A204.1 (cell line): ENCODE measurements at regions not wholly inside any gene's neighbourhood (a gene's known extent, or its start where the extent isn't known, plus 50 kb on each side); places are given as distances from the start of the nearest gene placed in this dataset.
A peak's percentile ranks its signal among the peaks of the same experiment; 100 is the strongest.

ENCODE experiments used
- FAIRE-seq: peaks from 2 replicates; lab custom pipeline; 2012; peaks lifted over from hg19 to GRCh38; lab: Jason Lieb, UNC

DNA sequence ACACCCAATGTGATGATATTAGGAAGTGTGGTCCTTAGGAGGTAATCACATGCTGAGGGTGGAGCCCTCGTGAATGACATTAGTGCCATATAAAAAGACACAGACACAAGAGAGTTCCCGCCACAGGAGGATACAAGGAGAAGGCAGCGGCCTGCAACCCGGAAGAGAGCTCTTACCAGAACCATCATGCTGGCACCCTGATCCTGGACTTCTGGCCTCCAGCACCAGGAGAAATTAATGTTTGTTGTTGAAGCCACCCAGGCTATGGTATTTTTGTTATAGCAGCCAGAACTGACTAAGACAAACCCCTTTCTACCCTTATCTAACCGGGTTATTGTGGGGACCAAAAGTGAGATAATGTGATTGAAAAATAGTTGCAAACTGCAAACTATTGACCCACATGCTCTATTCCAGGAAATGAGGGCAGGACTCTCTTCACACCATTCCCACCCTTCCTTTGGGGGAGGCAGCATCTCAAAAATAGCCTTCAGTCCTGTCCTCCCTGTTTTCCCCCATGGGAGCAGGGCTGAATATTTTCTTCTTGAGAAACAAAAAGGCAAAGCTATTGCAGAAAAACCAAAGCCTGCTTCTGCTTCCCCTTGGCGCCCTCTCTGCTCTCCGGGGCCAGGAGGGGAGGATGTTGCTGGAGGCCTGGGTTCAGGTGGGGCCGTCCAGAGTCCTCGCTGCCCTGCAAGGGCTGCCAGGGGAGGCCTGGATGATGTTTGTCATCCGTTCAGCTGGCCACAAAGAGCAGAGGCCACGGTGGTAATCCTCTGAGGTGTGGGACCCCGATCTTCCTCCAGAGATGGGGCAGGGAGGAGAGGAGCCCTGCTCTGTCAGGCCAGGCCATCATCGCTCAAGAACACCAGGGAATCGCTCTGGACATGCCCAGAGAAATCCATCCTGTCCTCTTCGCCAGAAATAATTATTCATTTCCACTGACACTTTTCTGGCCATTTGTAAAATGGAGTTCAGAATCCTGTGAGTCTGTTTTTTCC lies 73.8 kb upstream of the HAAO start:
- FAIRE-seq = no peak

DNA sequence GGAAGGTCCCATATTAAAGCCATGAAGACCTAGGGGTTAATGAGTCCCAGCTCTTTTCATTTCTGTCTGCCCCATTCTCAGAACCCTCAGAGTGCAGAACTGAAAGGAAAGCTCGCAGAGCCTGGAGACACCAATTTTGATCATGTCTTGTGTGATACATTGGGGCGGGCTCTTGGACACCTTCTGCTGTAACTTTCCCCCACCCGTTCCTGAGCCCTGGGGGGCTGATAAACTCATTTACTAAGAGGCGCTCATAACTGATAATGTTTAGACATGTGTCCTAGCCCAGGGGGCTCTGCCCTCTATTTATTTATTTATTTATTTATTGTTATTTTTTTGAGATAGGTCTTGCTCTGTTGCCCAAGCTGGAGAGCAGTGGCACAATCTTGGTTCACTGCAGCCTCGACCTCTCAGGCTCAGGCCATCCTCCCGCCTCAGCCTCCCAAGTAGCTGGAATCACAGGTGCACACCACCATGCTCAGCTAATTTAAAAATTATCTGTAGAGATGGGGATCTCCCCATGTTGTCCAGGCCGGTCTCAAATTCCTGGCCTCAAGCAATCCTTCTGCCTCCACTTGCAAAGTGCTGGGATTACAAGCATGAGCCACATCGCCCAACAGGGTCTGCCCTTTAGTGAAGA lies 72.4 kb upstream of the HAAO start:
- FAIRE-seq = no peak

DNA sequence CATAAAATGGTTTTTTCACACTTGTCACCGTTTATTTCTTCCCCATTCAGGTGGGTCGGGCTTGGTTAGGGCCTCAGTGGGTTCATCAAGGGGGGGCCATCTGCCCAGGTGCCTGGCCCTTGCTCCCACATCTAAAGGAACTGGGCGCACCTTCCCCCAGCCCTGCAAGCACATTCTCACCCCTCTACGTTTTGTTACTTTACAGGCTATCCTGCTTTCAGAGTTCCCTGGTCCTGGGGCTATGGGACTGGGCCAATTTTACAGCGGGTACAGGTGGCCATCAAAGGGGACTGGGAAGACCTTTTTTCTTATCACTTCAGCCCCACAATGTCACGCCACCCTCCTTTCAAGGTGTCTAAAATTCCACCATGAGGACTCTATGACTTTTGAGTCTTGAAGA lies 71.8 kb upstream of the HAAO start:
- FAIRE-seq = no peak

DNA sequence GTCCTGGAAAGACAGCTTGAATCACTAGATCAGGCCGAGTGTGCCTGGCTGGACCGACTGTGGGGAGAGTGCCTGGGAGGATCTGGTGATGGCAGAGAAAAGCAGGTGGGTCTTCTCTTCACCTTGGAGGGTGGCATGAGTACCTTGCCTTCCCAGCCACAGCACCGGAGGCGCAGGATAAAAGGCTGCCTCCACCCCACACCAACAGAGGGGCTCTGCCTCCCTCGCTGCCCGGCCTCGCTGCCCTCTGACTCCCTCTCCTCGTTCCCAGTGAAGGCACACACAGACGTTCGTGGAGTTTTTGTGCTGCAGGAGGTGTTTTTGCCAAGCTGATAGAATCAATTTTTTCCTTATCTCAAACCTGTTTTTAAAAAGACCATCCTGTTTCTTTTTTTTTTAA lies 71.4 kb upstream of the HAAO start:
- no peak for FAIRE-seq

DNA sequence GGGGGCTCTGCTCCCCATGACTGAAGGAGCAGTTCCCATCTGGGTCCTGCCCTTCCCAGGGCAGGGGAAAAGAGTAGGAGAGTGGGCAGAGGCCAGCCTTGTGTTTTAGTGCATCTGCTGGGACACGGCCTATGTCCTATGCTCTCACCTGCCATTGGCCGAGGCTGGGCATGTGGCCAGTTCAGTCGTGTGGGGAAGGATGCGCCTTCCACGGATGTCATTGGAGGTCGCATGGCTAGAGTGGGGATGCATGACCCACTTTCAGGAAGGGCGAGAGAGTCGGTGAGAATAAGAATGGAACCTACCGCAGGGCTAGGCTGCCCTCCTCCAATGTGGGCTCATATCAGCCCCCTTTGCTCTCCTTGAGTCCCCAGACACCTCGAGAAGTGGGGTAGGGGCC lies 70.9 kb upstream of the HAAO start:
- FAIRE-seq = no peak

DNA sequence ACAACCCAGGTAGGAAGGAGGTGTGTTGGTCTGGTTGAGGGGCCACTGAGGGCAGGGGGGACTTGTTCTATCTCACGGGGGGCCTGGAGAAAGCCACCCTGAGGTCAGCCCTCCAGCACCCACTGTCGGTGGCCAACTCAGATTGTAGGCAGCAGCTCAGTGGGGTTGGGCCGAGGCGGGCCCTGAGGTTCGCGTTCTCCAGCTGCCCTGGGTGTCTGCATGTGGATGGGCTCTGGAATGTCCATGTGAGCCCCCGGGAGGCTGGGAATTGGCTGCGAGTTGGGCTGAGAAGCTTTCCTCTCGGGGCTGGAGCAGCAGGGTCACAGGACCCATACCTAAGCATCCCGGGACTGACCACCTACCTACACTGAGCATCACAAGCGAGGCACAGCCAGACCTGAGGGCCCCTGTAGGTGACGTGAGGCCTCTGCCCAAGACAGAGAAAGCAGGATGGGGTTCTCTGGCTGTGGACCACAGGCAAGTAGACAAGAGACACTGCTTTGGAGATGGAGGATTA lies 70.3 kb upstream of the HAAO start:
- FAIRE-seq = no peak

DNA sequence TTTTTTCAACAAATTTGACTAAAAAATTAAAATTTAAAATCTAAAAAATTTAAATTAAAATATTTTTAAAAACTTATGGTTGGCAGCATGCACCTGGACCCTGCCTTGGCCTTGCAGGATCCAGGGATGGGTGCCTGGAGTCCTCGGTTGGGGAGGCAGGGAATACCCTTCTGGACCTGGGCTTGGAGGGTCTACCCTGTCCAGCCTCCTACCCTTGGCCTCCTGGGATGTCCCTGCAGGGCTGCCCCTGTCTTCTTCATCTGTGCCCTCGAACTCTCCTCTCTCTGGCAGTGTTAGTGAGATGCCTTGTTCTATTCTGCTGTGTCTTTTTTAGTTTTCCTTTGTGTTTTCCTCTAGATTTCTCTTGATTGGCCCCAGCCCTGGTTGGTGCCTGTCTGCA lies 68.9 kb upstream of the HAAO start:
- no peak for FAIRE-seq

DNA sequence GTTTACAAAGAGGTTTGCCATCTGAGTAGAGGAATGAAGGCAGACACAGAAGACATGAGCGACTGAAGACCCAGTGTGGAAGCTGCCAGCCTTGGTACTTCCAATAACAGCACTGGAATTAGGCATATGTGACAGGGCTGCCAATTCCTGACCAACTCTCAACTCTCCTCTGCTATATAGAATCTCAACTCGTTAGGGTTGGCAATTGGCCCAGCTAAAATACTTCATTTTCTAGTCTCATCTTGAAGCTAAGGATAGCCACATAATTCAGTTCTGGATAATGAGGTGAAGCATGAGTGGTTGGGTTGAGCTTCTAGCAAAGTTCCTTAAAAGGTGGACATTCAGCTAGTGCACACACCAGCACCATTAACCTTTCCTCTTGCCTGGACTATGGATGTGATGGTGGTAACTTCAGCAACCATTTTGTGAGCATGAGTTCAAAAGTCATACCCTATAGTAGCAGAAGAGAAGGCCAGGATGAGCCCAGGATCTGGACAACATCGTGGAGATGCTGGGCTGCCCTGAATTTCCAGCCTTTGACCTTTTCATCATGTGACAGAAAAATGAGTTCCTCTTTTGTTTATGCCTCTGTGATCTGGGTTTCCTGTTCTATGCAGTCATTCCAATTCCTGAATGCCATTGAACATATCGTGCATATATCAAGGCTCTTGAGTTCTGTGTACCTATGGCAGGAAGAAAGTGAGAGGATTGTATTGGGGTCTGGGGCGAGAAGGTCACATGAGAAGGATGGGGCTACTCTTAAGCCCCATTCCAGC lies 68.1 kb upstream of the HAAO start:
- no peak for FAIRE-seq

DNA sequence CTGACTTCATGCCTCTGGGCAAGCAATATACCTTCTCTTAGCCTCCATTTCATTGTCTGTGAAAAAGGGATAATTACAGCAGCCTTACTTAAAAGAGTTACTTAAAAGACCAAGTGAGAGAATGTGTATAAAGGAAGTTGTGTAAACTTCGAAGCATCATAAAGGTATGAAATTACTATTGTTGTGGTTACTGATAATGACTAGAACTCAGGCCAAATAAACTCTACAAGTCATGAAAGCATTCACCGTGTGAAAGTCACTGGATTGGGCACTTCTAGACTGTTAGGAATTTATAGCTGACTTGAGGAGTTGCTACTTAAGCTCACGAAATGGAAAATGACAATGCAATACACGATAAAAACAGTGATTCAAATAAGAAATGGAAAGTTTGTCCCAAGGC lies 67.4 kb upstream of the HAAO start:
- FAIRE-seq = no peak

DNA sequence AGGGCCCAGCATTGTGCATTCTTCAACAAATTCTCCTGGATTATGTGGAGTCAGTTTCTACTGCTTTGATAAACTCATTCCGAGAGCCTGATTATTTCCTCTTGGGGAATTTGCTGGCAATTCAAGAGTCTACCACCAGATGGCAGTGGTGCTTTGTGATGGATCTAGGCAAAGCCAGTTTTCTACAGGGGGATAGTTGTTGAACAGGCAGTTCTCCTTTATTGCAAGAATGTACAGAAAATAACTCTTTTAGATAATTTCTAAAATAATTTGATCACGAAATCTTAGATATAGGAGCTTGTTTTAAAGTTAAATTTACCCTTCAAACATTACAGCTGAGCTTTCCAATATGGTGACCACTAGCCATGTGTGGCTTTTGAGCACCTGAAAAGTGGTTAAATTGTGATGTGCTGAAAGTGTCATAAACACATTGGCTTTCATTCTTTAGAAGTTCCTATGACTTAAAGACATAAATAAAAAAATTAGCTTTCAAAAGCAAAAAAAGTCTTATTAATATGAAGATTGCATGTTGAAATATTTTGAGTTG lies 66.7 kb upstream of the HAAO start:
- FAIRE-seq = peak; percentile 6

DNA sequence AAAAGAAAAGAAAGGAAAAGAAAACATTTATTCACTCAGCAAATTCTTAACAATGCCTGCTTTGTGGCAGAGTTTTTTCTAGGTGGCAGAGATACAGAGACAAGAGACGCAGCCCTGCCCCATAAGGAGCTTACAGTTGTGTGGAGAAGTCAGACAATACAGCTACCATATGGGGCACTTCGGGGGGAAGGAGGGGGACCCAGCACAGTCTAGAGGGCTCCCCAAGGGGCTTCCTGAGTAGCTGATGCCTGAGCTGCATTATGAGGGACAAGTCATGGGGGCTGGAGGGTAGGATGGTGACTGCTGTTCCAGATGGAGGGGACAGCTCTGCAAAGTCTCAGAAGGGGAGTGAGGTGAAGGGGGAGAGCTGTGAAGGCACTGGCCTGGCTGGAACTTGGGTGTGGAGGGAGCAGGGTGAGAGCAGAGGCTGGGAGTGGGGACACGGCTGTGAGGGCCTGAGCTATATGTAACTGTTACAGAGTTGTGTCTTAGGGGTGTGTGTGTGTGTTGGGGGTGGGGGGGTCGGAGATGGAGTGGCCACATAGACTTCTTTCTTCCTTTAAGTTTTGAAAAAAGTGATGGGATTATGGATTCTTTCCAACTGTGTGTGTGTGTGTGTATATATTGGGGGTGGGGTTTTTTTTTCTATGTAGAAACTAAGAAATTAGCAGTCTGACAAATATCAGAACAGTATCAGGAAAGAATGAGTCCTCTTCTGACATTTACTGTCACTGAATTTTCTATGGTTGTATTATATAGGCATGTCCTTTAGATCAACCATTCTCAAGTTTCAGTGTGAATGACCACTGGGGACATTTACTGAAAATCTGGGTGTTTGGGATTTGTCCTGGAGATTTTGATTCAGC lies 66.0 kb upstream of the HAAO start:
- no peak for FAIRE-seq

DNA sequence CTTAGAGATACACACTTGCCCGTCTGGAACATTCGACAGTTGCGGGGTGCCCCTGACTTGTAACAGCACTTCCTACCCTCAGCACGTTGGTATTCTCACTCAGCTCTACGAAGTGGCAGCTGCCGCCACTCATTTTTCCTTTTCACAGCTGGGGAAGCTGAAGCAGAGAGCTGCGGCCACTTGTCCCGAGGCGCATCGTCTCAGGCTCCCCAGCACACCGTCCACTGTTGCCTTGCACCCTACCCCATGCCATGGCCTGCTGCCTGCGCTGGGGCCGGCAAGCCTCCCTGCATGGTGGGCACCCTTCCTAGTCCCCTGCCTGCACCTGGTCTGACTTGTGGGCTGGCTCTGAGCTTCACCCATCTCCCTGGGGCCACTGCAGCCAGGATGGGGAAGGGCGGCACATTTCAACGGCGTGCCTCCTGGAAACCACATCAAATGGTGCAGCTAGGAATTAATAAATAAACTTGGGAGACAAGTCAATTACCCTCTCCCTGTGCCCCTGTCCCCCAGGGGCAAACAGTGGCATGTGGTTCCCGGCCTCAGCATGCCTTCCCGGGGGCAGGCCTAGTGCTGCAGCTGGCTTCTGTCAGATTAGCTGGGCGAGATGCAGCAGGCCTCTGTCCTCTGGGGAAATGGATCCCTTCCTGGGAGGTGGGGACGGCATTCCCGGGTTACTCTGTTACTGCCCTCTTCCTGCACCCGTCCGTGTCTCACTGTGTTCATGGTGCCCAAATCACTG lies 64.7 kb upstream of the HAAO start:
- FAIRE-seq = no peak

DNA sequence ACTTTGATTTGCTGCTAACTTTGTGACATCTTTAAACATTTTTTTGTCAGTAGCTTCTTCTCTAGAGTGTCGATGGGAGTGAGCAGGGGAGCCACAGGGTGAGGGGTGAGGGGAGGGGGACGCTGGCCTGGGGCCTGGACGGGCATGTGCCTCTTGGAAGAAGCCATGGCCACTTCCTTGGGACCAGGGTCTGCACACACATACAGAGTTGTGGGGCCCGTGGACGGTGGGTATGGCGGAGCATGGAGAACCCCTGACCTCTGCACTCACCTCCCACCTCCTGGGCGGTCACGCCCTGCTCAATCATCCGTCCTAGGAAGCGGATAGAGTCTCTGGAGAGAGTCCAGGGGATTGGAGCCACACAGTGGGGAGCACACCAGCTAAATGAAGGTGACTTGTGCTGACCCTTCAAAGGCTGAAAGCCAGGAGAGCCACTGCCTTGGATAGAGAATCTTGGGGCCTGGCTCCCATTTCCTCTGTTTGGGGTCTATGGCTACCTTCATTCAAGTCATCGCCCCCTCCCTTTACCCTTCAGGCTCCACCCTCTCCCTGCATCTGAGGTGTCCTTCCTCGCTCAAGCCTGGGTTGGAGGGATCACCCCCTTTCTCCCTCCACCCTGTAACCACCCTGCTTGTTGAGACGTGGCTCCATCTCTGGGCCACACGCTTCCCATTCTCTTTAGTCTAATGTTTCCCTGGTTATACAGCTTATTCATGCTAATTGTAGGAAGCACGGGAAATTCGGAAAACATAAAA lies 63.9 kb upstream of the HAAO start:
- FAIRE-seq = no peak

DNA sequence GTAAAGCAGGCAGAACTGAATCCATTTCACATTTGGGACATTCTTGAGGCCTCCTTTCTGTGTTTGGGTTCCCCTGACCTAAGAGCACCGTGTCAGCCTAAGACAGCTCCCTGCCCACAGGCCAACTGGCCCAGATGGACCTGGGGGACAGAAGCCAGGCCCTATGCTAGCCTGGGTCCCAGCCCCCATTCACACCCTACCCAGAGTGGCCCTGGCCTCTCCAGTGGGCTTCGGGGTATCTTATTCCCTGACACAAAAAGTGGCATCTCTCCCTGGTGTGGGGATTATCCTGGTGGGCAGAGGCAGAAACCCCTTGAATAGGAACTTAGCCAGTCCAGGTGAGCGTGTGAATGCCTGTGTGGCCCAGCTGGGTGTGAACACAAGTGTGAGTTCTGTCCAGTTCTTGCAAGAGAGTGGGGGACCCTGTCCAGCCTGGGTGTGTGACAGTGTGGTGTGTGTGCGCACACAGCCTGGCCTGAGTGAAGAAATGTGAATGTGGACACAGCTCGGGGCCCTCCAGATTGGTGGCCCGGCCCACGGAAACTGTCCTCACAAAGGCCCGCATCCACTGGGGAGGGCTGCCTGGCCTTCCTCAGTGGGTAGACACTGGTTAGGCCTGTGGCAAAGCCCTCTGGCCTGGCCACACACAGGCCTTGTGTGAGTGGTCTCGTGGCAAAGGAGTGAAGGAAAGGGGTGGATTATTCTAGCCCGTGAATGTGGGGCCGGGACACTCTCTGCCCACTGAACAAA lies 63.0 kb upstream of the HAAO start:
- FAIRE-seq = no peak

DNA sequence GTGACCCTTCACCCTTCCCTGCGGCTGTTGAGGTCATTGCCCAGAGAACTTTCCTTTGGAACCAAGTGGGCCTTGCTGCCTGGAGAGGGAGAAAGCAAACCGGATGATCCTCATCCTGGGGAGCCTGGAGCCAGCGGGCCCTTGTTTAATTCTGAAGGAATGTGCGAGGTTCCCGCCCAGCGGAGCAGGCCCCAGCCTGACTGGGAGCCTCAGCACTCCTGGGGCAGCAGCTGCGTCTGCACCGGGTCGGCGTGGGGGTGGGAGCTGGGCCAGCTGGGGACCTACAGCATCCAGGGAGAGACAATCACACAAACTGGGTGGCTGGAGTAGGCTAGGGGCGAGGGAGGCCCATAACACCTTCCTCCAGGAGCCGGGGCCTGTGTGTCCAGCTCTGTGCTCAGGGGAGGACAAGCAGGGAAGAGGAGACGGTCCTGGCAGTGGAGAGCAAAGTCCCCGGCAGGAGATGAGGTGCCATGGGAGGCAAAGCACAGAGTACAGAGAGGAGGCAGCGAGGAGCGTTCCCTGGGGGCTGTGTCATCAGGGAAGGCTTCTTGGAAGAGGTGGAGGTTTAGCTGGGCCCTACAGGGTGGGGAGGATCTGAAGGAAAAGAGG lies 61.9 kb upstream of the HAAO start:
- no peak for FAIRE-seq

DNA sequence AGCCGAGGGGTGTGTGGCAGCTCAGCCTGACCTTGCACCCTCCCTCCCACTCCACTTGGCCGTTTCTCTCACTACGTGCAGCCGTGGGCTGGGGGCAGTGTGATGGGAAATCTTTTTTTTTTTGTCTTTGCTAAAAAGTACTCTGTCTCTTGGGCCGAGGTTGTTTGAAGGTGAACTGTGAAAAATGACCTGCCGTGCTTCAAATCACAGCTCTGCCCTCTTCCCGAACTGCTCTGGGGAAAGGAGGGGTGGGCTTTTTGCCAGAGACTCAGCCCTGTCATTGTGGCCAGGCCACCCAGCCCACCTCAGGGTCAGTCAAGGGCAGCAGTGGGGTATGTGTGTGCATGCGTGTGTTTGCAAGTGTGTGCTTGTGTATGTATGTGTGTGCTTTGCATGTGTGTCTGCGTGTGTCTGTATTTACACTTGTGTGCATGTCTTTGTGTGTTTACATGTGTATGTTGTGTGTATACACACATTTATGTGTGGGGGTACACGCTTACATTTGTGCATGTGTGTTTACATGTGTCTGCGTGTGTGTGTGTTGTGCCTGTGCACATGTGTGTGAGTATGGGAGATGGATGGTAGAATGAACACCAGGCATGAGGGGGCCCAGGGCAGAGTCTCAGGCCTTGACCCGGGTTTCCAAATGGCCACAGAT lies 61.3 kb upstream of the HAAO start:
- no peak for FAIRE-seq

DNA sequence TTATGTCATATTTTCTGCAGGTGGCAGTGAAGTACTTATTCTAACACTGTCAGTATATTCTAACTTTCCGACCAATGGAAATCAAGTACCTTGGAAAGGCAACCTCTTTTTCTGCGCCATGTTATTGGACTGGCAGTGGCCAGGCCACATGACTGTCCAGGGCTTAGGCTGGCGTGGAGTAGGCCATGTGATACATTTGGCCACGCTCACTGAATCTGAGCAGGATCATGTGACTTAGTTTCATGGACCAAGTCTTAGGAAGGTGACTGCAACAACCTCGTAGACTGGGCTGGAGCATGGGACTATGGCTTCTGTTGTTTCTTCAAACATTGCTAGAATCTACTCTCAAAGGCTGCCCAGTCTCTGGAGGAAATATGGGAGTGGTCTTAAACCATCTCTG lies 60.4 kb upstream of the HAAO start:
- FAIRE-seq = no peak

DNA sequence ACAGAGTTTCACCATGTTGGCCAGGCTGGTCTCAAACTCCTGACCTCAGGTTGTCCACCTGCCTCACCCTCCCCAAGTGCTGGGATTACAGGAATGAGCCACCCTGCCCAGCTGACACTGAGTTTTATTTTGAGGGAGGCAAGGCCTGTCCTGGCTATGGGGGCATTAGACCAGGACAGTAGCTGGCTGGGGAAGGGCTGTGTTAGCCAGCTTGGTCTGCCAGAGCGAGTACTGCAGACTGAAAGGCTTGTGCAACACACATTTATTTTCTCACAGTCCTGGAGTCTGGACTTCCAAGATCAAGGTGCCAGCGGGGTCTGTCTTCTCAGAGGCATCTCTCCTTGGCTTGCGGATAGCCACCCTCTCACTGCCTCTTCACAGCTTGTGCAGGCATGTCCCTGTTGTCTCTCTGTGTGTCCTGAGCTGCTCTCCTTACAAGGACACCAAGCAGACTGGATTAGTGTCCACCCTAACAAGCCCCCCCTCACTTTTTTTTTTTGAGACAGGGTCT lies 59.4 kb upstream of the HAAO start:
- FAIRE-seq = no peak
